ENCODE measurements at regions not wholly inside any gene's neighbourhood (a gene's known extent, or its start where the extent isn't known, plus 50 kb on each side); places are given as distances from the start of the nearest gene placed in this dataset.

DNA sequence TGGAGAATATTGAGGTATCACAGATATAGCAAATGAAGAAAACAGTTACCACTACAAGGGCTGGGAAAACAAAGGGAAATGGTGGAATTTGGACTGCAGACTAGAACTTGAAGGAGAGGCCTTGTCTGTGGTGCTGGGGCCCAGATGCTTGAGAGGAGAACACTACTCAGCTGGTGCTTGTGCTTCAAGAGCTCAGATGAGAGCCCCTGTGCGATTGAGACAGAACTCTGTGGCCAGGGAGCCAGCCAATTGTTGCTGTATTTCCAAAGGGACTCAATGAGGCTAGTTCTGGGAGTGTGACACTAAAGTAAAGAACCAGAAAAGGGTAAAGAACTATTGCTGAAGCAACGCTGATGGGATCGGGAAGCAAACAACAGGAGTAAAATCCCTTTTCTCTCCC is 406.5 kb upstream of the SEMA3D start:
- TF ChIP-seq CTCF (conservative IDR thresholded peaks at IDR 0.05; ENCODE audit: low read length): no peak
- no peak for TF ChIP-seq EZH2phosphoT487 (IDR thresholded peaks at IDR 0.05; ENCODE audit: borderline replicate concordance)

All from Loucy (cell line).